ENCODE measurements at regions not wholly inside any gene's neighbourhood (a gene's known extent, or its start where the extent isn't known, plus 50 kb on each side); places are given as distances from the start of the nearest gene placed in this dataset.
"Not testable (repeated sequence)": the region's sequence is repeated elsewhere in the genome, so short reads cannot be mapped to it uniquely, and the experiment has no call there.

- no peak overlapping the region for H3K4me2 ChIP-seq (ENCODE audit: low read length)
- ATAC-seq (no peak), DNase-seq (no peak)
- intact Hi-C loops (cut with micrococcal nuclease), result no loop called here
- no peaks in the 10 kb centered on the region for H3K4me1 ChIP-seq (ENCODE audit: insufficient read depth, low read length)
- H3K9me2 ChIP-seq (replicated peaks; ENCODE audit: low read length), result no peaks in the 10 kb centered on the region
- no peaks in the 10 kb centered on the region for H3K79me2 ChIP-seq (ENCODE audit: low read length)
- H3K27ac ChIP-seq (ENCODE audit: low read length), result no peak overlapping the region
- H4K20me1 ChIP-seq (ENCODE audit: low read length), result no peaks in the 10 kb centered on the region
- no peaks in the 10 kb centered on the region for H3F3A ChIP-seq (ENCODE audit: low read length, unreplicated experiment)
- no peak overlapping the region for H3K9ac ChIP-seq (ENCODE audit: low read length)
- CTCF ChIA-PET, result interaction anchor here (0.5 kb wide), 1 partner anchor 474 kb away, joined by 4 read pairs; no protein-coding TSS in a partner anchor
- no peaks in the 10 kb centered on the region for H3K27me3 ChIP-seq (ENCODE audit: low read length)
- no peak overlapping the region for H3K4me3 ChIP-seq (ENCODE audit: low read length)
- POLR2A ChIA-PET (ENCODE audit: unreplicated experiment), result interaction anchor here (0.6 kb wide), 1 partner anchor 238 kb away, joined by 7 read pairs; no protein-coding TSS in a partner anchor
- no TSS peak for BruUV-seq (replicated peaks)
- no peaks in the 10 kb centered on the region for H3K9me3 ChIP-seq (ENCODE audit: low read length)
- TF ChIP-seq EZH2 (IDR thresholded peaks at IDR 0.05; ENCODE audit: low read length, unreplicated experiment) (no peak), EZH2phosphoT487 (IDR thresholded peaks at IDR 0.05; ENCODE audit: borderline replicate concordance, low read length) (no peak), CTCF (conservative IDR thresholded peaks at IDR 0.05; ENCODE audit: low read depth, low read length) (no peak)
- H3K36me3 ChIP-seq (ENCODE audit: low read depth, low read length), result no peaks in the 10 kb centered on the region
- no peak overlapping the region for H2AFZ ChIP-seq (ENCODE audit: low read length)
These were observed 864.1 kb downstream of the PCDH17 start for GRCh38 chr13:58495668-58496067.

GRCh38 chr13:58500938-58501337, 869.4 kb downstream of the PCDH17 start:
- Histone ChIP-seq H2AFZ (ENCODE audit: low read length) (no peak overlapping the region), H3K4me3 (ENCODE audit: low read length) (no peak overlapping the region), H3K27ac (ENCODE audit: low read length) (no peak overlapping the region), H3K4me1 (ENCODE audit: insufficient read depth, low read length) (no peaks in the 10 kb centered on the region), H3K9me3 (ENCODE audit: low read length) (no peaks in the 10 kb centered on the region), H4K20me1 (ENCODE audit: low read length) (no peaks in the 10 kb centered on the region), H3K27me3 (ENCODE audit: low read length) (no peaks in the 10 kb centered on the region), H3F3A (ENCODE audit: low read length, unreplicated experiment) (no peaks in the 10 kb centered on the region), H3K79me2 (ENCODE audit: low read length) (no peaks in the 10 kb centered on the region), H3K4me2 (ENCODE audit: low read length) (no peak overlapping the region), H3K36me3 (ENCODE audit: low read depth, low read length) (no peaks in the 10 kb centered on the region), H3K9me2 (replicated peaks; ENCODE audit: low read length) (no peaks in the 10 kb centered on the region), H3K9ac (ENCODE audit: low read length) (no peak overlapping the region)
- TF ChIP-seq EZH2 (IDR thresholded peaks at IDR 0.05; ENCODE audit: low read length, unreplicated experiment) (no peak), EZH2phosphoT487 (IDR thresholded peaks at IDR 0.05; ENCODE audit: borderline replicate concordance, low read length) (no peak), CTCF (conservative IDR thresholded peaks at IDR 0.05; ENCODE audit: low read depth, low read length) (no peak)
- no peak for ATAC-seq
- no TSS peak for BruUV-seq (replicated peaks)
- intact Hi-C loops (cut with micrococcal nuclease), result no loop called here
- ChIA-PET CTCF (no interaction called here), POLR2A (ENCODE audit: unreplicated experiment) (no interaction called here)
- no peak for DNase-seq

- H3K4me2 ChIP-seq (ENCODE audit: low read length); CTCF ChIA-PET; H3K27ac ChIP-seq (ENCODE audit: low read length); H2AFZ ChIP-seq (ENCODE audit: low read length); H3K79me2 ChIP-seq (ENCODE audit: low read length); H3K9me2 ChIP-seq (replicated peaks; ENCODE audit: low read length); DNase-seq; H4K20me1 ChIP-seq (ENCODE audit: low read length); H3K9ac ChIP-seq (ENCODE audit: low read length); H3F3A ChIP-seq (ENCODE audit: low read length, unreplicated experiment); H3K4me3 ChIP-seq (ENCODE audit: low read length); H3K9me3 ChIP-seq (ENCODE audit: low read length); POLR2A ChIA-PET (ENCODE audit: unreplicated experiment); BruUV-seq (replicated peaks); H3K36me3 ChIP-seq (ENCODE audit: low read depth, low read length); intact Hi-C loops (cut with micrococcal nuclease); ATAC-seq; H3K27me3 ChIP-seq (ENCODE audit: low read length); H3K4me1 ChIP-seq (ENCODE audit: insufficient read depth, low read length): not testable (repeated sequence)
These were observed 872.7 kb downstream of the PCDH17 start for GRCh38 chr13:58504202-58504700.

DNA sequence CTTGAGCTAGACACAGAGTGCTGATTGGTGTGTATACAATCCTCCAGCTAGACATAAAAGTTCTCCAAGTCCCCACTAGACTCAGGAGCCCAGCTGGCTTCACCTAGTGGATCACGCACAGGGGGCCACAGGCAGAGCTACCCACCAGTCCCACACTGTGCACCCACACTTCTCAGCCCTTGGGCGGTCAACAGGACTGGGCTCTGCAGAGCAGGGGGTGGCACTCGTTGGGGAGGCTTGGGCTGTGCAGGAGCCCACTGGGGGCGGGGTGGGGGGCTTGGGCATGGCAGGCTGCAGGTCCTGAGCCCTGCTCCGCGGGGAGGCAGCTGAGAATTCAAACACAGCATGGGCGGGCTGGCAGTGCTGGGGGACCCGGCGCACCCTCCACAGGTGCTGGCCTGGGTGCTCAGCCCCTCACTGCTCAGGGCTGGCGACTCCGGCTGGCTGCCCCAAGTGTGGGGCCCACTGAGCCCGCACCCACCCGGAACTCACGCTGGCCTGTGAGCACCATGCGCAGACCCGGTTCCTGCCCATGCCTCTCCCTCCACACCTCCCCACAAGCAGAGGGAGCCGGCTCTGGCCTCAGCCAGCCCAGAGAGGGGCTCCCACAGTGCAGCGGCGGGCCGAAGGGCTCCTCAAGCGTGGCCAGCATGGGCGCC, 873.8 kb downstream of the PCDH17 start:
- CTCF ChIA-PET; BruUV-seq (replicated peaks); H3K9me2 ChIP-seq (replicated peaks; ENCODE audit: low read length); H4K20me1 ChIP-seq (ENCODE audit: low read length); H3K36me3 ChIP-seq (ENCODE audit: low read depth, low read length); H3F3A ChIP-seq (ENCODE audit: low read length, unreplicated experiment); H3K27ac ChIP-seq (ENCODE audit: low read length); H3K9ac ChIP-seq (ENCODE audit: low read length); H3K4me1 ChIP-seq (ENCODE audit: insufficient read depth, low read length); DNase-seq; POLR2A ChIA-PET (ENCODE audit: unreplicated experiment); H3K9me3 ChIP-seq (ENCODE audit: low read length); H3K4me3 ChIP-seq (ENCODE audit: low read length); H2AFZ ChIP-seq (ENCODE audit: low read length); H3K4me2 ChIP-seq (ENCODE audit: low read length); H3K27me3 ChIP-seq (ENCODE audit: low read length); H3K79me2 ChIP-seq (ENCODE audit: low read length); intact Hi-C loops (cut with micrococcal nuclease); ATAC-seq: not testable (repeated sequence)
